HepG2 (cell line): ENCODE measurements at regions not wholly inside any gene's neighbourhood (a gene's known extent, or its start where the extent isn't known, plus 50 kb on each side); places are given as distances from the start of the nearest gene placed in this dataset.

Experiments used
- SP2 ChIP-seq: sonication (generic); formaldehyde crosslinking; IDR thresholded peaks from 2 replicates; pipeline ENCODE4 v1.5.1; 2020; ENCODE audit warnings: mild to moderate bottlenecking, missing genetic modification reagents
- ZKSCAN5 ChIP-seq: sonication (generic); formaldehyde crosslinking; IDR thresholded peaks from 2 replicates; pipeline ENCODE4 v1.5.1; 2020; ENCODE audit warnings: mild to moderate bottlenecking, missing genetic modification reagents
- ZNF121 ChIP-seq: sonication (generic); formaldehyde crosslinking; IDR thresholded peaks from 2 replicates; pipeline ENCODE4 v1.5.0; 2020; ENCODE audit warnings: mild to moderate bottlenecking, missing genetic modification reagents
- TF ChIP-seq, protein P1 (sequence below): sonication (generic); formaldehyde crosslinking; IDR thresholded peaks from 2 replicates; pipeline ENCODE4 v1.5.0; 2020; ENCODE audit warnings: mild to moderate bottlenecking, missing genetic modification reagents, moderate library complexity
- TF ChIP-seq, protein P2 (sequence below): sonication (generic); formaldehyde crosslinking; IDR thresholded peaks from 2 replicates; pipeline ENCODE4 v1.5.0; 2020; ENCODE audit warnings: missing genetic modification reagents

GRCh38 chr2:63784461-63784860, 57.2 kb upstream of the UGP2 start:
- TF ChIP-seq, protein P1, sequence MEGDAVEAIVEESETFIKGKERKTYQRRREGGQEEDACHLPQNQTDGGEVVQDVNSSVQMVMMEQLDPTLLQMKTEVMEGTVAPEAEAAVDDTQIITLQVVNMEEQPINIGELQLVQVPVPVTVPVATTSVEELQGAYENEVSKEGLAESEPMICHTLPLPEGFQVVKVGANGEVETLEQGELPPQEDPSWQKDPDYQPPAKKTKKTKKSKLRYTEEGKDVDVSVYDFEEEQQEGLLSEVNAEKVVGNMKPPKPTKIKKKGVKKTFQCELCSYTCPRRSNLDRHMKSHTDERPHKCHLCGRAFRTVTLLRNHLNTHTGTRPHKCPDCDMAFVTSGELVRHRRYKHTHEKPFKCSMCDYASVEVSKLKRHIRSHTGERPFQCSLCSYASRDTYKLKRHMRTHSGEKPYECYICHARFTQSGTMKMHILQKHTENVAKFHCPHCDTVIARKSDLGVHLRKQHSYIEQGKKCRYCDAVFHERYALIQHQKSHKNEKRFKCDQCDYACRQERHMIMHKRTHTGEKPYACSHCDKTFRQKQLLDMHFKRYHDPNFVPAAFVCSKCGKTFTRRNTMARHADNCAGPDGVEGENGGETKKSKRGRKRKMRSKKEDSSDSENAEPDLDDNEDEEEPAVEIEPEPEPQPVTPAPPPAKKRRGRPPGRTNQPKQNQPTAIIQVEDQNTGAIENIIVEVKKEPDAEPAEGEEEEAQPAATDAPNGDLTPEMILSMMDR (CRISPR knock-in tag), result no peak
- TF ChIP-seq ZKSCAN5 (no peak), SP2 (CRISPR knock-in tag) (no peak), ZNF121 (CRISPR knock-in tag) (no peak)
- TF ChIP-seq, protein P2, sequence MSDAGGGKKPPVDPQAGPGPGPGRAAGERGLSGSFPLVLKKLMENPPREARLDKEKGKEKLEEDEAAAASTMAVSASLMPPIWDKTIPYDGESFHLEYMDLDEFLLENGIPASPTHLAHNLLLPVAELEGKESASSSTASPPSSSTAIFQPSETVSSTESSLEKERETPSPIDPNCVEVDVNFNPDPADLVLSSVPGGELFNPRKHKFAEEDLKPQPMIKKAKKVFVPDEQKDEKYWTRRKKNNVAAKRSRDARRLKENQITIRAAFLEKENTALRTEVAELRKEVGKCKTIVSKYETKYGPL (CRISPR knock-in tag), result no peak
